IPS-18a (cell line): ENCODE measurements at regions not wholly inside any gene's neighbourhood (a gene's known extent, or its start where the extent isn't known, plus 50 kb on each side); places are given as distances from the start of the nearest gene placed in this dataset.
"Not testable (repeated sequence)": the region's sequence is repeated elsewhere in the genome, so short reads cannot be mapped to it uniquely, and the experiment has no call there.

Source experiments
- H3K27ac ChIP-seq: one replicate; pipeline ENCODE4 v1.5.1; 2013; ENCODE audit warnings: low read length
- H3K27me3 ChIP-seq: one replicate; pipeline ENCODE4 v1.6.1; 2013; ENCODE audit warnings: mild to moderate bottlenecking, low read length; ENCODE audit not compliant: control insufficient read depth, insufficient read depth
- H3K36me3 ChIP-seq: one replicate; pipeline ENCODE4 v1.6.1; 2013; ENCODE audit warnings: low read depth, low read length; ENCODE audit not compliant: control insufficient read depth
- H3K4me1 ChIP-seq: one replicate; pipeline ENCODE4 v1.6.1; 2013; ENCODE audit warnings: low read depth, low read length; ENCODE audit not compliant: control insufficient read depth
- H3K4me3 ChIP-seq: one replicate; pipeline ENCODE4 v1.5.1; 2013; ENCODE audit warnings: low read length
- H3K9ac ChIP-seq: one replicate; pipeline ENCODE4 v1.6.1; 2013; ENCODE audit warnings: mild to moderate bottlenecking, low read length, moderate library complexity
- H3K9me3 ChIP-seq: one replicate; pipeline ENCODE4 v1.6.1; 2013; ENCODE audit warnings: low read depth, low read length; ENCODE audit not compliant: control insufficient read depth

DNA sequence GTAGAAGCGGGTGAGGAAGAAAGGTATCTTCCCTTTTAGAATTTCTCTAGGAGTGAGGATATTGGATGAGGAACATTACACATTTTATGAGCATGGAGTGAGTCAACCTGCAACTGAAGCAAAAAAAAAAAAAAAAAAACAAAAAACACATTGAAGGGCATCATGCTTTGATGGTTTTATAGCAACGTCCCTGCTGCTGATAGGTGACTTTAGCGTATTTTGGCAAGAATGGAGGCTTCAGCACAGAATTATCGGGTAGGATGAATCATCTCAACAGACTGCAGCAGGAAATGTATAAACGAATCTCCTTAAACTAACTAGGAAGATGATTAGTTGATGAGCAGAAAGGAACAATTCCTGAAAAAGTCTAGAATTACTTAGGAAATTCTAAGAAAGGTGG, 1359.6 kb upstream of the ATXN8OS start:
- Histone ChIP-seq H3K9ac (no peak overlapping the region), H3K9me3 (no peaks in the 10 kb centered on the region), H3K27me3 (no peaks in the 10 kb centered on the region), H3K4me1 (peaks cover 16% of the 10 kb centered on the region), H3K36me3 (no peaks in the 10 kb centered on the region), H3K27ac (no peak overlapping the region), H3K4me3 (no peak overlapping the region)

DNA sequence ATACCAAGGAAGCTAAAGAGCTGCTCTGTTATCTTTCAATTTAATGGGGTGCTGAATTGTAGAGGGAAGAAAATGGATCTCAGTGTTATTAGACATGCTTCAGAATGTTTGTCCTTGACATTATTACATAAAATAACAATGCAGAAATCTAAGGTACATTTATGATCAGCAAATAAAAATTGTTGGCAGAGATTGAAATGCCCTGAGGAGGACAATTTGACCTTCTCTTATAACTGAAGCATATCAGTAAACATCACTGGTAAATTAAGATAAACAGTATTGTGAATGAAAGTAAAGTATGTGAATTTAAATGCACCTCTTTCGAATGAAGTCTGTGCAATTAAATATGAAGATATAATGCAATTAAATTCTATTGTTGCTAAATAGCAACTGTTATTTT, 1362.1 kb upstream of the ATXN8OS start:
- Histone ChIP-seq H3K36me3 (no peaks in the 10 kb centered on the region), H3K27ac (no peak overlapping the region)

DNA sequence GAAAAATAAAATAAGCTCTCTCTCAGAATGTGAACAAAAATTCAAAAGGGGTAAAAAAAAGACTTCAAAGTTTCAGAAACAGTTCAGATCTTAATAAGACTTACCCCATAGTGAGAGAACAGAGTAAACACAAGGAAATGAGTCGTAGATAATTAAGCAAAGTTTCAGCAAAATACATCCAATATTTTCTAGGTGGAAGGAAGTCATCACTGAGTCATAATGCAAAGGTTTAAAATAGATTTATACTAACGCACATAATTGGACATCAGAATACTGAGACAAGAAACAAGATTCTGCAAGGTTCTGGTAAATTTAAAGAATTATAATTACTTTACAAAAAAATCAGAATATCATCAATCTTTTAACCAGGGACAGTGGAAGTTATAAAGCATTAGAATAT, 1370.7 kb upstream of the ATXN8OS start:
- Histone ChIP-seq H3K9me3 (no peaks in the 10 kb centered on the region), H3K27ac (no peak overlapping the region), H3K9ac (no peak overlapping the region), H3K4me3 (no peak overlapping the region), H3K4me1 (peaks cover 5% of the 10 kb centered on the region), H3K27me3 (no peaks in the 10 kb centered on the region), H3K36me3 (no peaks in the 10 kb centered on the region)

More for the DNA sequence above, 1362.1 kb upstream of the ATXN8OS start:
- H3K9ac ChIP-seq, result no peak overlapping the region
- H3K4me1 ChIP-seq, result peaks cover 16% of the 10 kb centered on the region
- H3K27me3 ChIP-seq, result no peaks in the 10 kb centered on the region
- no peak overlapping the region for H3K4me3 ChIP-seq
- no peaks in the 10 kb centered on the region for H3K9me3 ChIP-seq

DNA sequence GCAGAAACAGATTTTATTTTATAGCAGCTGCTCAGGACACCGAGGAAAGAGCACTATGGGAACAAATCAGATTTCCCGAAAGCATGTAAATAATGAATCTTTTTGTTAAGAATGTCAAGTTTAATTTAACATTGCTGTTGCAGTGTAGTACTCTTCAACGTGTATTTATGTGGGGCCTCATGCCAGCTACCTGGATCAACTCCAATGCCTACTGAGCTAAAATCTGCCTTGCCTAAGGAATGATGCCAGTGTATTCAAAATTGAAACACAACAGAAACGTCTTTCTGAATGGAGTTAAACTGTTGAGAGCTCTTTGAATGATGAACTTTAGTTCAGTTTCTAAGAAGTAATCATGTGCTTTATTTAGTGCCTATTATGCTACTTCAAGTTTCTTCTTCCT, 1379.8 kb upstream of the ATXN8OS start:
- H3K27me3 ChIP-seq, result no peaks in the 10 kb centered on the region
- H3K4me3 ChIP-seq, result no peak overlapping the region
- H3K27ac ChIP-seq, result no peak overlapping the region
- H3K36me3 ChIP-seq, result no peaks in the 10 kb centered on the region
- H3K4me1 ChIP-seq, result no peaks in the 10 kb centered on the region
- no peaks in the 10 kb centered on the region for H3K9me3 ChIP-seq
- H3K9ac ChIP-seq, result no peak overlapping the region

DNA sequence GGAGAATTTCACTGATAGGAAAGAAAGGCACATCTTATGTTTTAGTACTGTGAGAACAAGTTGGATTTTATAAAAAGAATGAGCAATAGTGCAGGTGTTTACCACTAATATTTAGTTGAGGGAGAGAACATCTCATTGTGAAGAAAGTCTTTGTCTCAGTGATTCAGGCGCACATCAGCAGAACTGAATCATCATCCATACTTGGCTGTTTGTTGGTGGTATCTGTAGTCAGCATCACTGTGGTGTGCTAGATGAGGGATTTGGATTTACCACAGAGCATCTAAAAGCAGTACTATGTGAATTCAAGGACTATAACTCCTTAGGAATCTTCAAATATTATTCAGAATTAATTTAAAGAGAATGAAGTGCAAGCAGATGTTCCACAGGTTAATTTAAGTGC, 1380.5 kb upstream of the ATXN8OS start:
- H3K9ac ChIP-seq, result no peak overlapping the region
- no peak overlapping the region for H3K27ac ChIP-seq
- H3K36me3 ChIP-seq, result no peaks in the 10 kb centered on the region

DNA sequence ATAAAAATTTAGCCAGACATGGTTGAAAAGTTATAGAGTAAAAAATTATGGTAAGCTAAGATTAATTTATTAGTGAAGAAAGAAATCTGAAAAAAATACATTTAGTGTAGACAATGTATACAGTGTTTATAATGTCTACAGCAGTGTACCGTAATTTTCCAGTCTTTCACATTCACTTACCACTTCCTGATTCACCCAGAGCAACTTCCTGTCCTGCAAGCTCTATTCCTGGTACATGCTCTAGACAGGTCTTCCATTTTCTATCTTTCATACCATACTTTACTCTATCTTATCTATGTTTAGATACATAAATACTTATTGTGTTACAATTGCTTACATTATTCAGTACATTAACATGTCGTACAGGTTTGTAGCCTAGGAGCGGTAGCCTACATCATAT, 1387.8 kb upstream of the ATXN8OS start:
- Histone ChIP-seq H3K4me3 (no peak overlapping the region), H3K27me3 (no peaks in the 10 kb centered on the region), H3K9me3 (no peaks in the 10 kb centered on the region), H3K4me1 (peaks cover 18% of the 10 kb centered on the region), H3K9ac (no peak overlapping the region), H3K36me3 (no peaks in the 10 kb centered on the region), H3K27ac (no peak overlapping the region)

More for the DNA sequence above, 1380.5 kb upstream of the ATXN8OS start:
- Histone ChIP-seq H3K27me3 (no peaks in the 10 kb centered on the region), H3K4me1 (peaks cover 3% of the 10 kb centered on the region), H3K9me3 (no peaks in the 10 kb centered on the region), H3K4me3 (no peak overlapping the region)

DNA sequence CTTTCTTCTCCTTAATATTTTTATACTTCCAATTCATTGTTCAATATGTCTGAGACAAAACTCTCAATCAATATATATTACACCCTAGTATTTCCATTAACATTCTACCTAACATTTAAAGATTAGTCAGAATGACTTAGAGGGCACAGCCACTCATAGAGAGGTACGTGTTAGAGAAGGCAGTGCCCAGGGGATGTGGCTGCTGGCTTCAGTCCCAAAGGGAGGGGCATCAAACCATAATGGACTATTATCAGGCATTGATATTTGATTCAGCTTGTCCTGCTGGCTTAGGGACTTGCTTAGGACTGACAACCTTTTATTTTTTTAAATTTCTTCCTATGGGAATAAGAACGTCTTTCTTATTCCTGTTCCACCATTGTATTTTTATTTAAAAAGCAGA, 1392.0 kb upstream of the ATXN8OS start:
- Histone ChIP-seq H3K27ac (no peak overlapping the region), H3K36me3 (no peaks in the 10 kb centered on the region), H3K9me3 (no peaks in the 10 kb centered on the region), H3K27me3 (no peaks in the 10 kb centered on the region), H3K9ac (no peak overlapping the region), H3K4me1 (peaks cover 36% of the 10 kb centered on the region), H3K4me3 (no peak overlapping the region)

DNA sequence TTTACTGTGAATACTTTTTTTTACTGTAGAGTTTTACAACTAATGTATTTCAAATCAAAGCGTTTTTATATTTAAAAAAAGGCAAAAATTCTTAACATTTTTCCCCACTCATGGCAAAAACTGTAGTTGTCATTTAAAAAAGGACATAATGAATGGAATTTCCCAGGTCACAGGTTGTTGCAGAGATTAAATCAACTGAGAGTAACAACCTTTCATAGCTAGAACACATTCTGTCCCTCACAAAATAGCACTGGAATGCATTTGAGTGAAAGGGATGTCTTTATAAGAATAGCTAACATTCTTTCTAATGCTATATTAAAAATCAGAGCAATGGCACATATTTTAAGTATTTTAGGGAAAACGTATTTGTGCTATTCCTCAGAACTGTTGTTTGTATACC, 1393.3 kb upstream of the ATXN8OS start:
- Histone ChIP-seq H3K27ac (peak overlapping the region; percentile 6), H3K4me1 (peaks cover 36% of the 10 kb centered on the region), H3K9ac (peak overlapping the region; percentile 32), H3K27me3 (no peaks in the 10 kb centered on the region), H3K36me3 (no peaks in the 10 kb centered on the region), H3K9me3 (no peaks in the 10 kb centered on the region), H3K4me3 (peak overlapping the region; percentile 48)

DNA sequence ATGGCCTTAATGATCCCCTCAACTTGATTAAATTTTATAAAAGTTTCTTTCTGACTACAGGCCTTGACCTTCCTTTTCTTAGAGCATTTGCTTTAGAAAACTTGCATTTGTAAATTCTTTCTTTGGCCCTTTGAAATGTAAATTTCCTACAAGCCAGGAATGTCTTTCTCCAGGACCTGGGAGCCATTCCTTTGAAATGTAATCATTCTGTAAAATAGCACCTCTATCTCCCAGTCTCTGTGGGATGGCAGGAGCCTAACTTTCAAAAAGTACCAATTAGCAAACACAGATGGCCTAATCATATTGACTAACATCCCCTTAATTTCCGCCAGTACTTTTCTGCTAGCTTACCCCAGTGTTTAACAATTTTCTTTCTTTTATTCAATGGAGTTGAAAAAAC, 1394.2 kb upstream of the ATXN8OS start:
- H3K27me3 ChIP-seq, result no peaks in the 10 kb centered on the region
- no peak overlapping the region for H3K9ac ChIP-seq
- H3K27ac ChIP-seq, result no peak overlapping the region
- H3K4me1 ChIP-seq, result peaks cover 36% of the 10 kb centered on the region
- H3K4me3 ChIP-seq, result peak overlapping the region; percentile 48
- no peaks in the 10 kb centered on the region for H3K36me3 ChIP-seq
- H3K9me3 ChIP-seq, result no peaks in the 10 kb centered on the region

DNA sequence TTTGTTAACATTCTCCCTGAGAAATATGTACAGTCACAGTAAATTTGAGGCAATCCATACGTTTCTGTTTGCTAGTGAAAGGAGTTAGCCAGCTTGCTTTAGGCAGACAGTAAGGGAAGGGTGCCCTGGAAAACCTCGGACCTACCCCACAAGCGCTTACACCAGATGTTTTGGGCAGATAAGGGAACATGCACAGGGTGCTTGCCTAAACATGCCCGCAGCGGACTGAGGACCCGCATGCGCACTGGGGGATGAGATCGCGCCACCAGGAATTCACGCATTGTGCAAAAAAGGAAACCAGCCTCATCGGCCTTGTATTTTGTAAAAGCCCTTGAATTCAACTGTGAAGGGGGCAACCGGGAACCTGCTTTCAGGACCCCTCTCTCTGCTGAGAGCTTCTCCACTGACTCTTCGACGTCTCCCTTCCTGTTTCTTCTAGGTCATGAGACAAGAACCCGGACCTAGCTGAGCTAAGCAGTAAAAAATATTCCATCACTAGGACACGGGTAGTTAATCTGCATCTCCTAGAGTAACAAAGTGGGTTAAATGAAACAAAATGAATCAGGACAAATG, 1399.2 kb upstream of the ATXN8OS start:
- Histone ChIP-seq H3K4me3 (no peak overlapping the region), H3K4me1 (peaks cover 7% of the 10 kb centered on the region), H3K36me3 (no peaks in the 10 kb centered on the region), H3K9ac (no peak overlapping the region), H3K27me3 (no peaks in the 10 kb centered on the region), H3K27ac (no peak overlapping the region), H3K9me3 (peaks cover 6% of the 10 kb centered on the region)

DNA sequence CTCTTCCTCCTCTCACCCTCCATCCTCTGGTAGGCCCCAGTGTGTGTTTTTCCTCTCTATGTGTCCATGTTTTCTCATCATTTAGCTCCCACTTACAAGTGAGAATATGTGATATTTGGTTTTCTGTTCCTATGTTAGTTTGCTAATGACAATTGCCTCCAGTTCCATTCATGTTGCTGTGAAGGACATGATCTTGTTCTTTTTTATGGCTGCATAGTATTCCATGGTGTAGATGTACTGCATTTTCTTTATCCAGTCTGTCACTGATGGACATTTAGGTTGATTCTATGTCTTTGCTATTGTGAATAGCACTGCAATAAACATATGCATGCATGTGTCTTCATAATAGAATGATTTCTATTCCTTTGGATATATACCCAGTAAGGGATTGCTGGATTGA, 1401.6 kb upstream of the ATXN8OS start:
- not testable (repeated sequence) for H3K9me3 ChIP-seq, H3K4me3 ChIP-seq, H3K4me1 ChIP-seq, H3K27ac ChIP-seq, H3K9ac ChIP-seq, H3K27me3 ChIP-seq, H3K36me3 ChIP-seq

DNA sequence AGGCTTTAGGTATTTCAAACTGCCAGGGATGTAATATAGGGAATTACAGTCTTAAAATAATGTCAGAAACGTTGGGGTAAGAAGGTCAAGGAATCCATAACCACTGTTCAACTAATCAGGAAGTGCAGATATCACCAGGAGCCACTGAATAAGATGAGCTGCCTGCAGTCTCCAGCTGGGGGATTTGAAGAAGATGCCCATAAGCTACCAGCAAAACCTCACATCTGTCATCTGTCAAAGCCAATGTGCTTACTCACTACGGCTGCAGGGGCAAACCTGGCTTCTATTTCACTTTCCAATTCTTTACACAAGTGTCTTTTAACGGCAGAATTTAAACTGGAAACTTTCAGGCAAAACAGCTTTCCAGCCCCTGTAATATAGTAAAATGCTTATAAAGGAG, 1410.1 kb upstream of the ATXN8OS start:
- Histone ChIP-seq H3K27me3 (no peaks in the 10 kb centered on the region), H3K4me3 (no peak overlapping the region), H3K27ac (no peak overlapping the region), H3K36me3 (no peaks in the 10 kb centered on the region), H3K9me3 (no peaks in the 10 kb centered on the region), H3K4me1 (no peaks in the 10 kb centered on the region), H3K9ac (no peak overlapping the region)
